GM12878 (cell line): ENCODE measurements at regions not wholly inside any gene's neighbourhood (a gene's known extent, or its start where the extent isn't known, plus 50 kb on each side); places are given as distances from the start of the nearest gene placed in this dataset.

Experiments used
- ATAC-seq: fragments of 200-7000 bp; cut with Tn5 transposase; 3 replicates; pipeline ENCODE4 v1.9.1; 2020; ENCODE audit warnings: mild to moderate bottlenecking, moderate library complexity
- BruUV-seq: library from RNA; stranded (reverse); fragments of 400-500 nt; replicated peaks from 2 replicates; lab custom pipeline; 2021; lab: Mats Ljungman, UMichigan
- CTCF ChIA-PET: fragments of 300-600 bp; sonication (Branson Sonifier 250); formaldehyde crosslinking; extraction: SDS; loops from one replicate; lab custom pipeline; 2021; ENCODE audit warnings: inconsistent platforms; lab: Yijun Ruan, JAX
- POLR2A ChIA-PET: fragments of 350-600 bp; formaldehyde crosslinking; extraction: SDS; loops from one replicate; lab custom pipeline; 2021; ENCODE audit warnings: inconsistent platforms; lab: Charles Lee
- RAD21 ChIA-PET: fragments of 300-600 bp; sonication (Branson Sonifier 250); formaldehyde crosslinking; loops from one replicate; lab custom pipeline; 2023; ENCODE audit warnings: antibody characterized with exemption; ENCODE audit not compliant: unreplicated experiment; lab: Charles Lee
- SMC1A ChIA-PET: fragments of 300-600 bp; sonication (Branson Sonifier 250); formaldehyde crosslinking; loops from one replicate; lab custom pipeline; 2023; ENCODE audit not compliant: unreplicated experiment, uncharacterized antibody; lab: Charles Lee
- DNase-seq: peaks from one replicate; pipeline ENCODE4 v3.0.0-alpha.2; 2011; ENCODE audit warnings: low read depth, low spot score
- FAIRE-seq: peaks from 3 replicates; lab custom pipeline; 2011; peaks lifted over from hg19 to GRCh38; lab: Jason Lieb, UNC
- H2AFZ ChIP-seq: 2 replicates; pipeline ENCODE4 v1.6.0; 2011; ENCODE audit warnings: low read depth, low read length, control low read depth; ENCODE audit not compliant: control insufficient read depth
- H3K27ac ChIP-seq: 2 replicates; pipeline ENCODE4 v1.5.1; 2011; ENCODE audit warnings: control low read depth; ENCODE audit not compliant: control insufficient read depth, insufficient read depth
- H3K27me3 ChIP-seq, 2 experiments: replicated peaks in 1 of 2; 2 replicates each; pipeline versions ENCODE4 v1.6.0 to v1.6.1; 2011; ENCODE audit warnings: low read length in 1 of 2; ENCODE audit not compliant: control insufficient read depth in 2 of 2, insufficient read depth in 2 of 2
- H3K36me3 ChIP-seq, 2 experiments: 2 replicates each; pipeline ENCODE4 v1.5.1; 2011; ENCODE audit warnings: low read length in 1 of 2; ENCODE audit not compliant: control insufficient read depth in 2 of 2, insufficient read depth in 2 of 2
- H3K4me1 ChIP-seq: 2 replicates; pipeline ENCODE4 v1.6.1; 2011; ENCODE audit warnings: mild to moderate bottlenecking, low read length, moderate library complexity, mixed read lengths; ENCODE audit not compliant: control insufficient read depth, insufficient read depth
- H3K4me2 ChIP-seq: 2 replicates; pipeline ENCODE4 v1.6.0; 2011; ENCODE audit warnings: control low read depth; ENCODE audit not compliant: control insufficient read depth, insufficient read depth
- H3K4me3 ChIP-seq: fragments of 200-600 bp; sonication (generic); 2 replicates; pipeline ENCODE4 v1.5.1; 2016
- H3K79me2 ChIP-seq: 2 replicates; pipeline ENCODE4 v1.6.0; 2011; ENCODE audit warnings: low read length; ENCODE audit not compliant: control insufficient read depth, insufficient read depth
- H3K9ac ChIP-seq: 2 replicates; pipeline ENCODE4 v1.8.0; 2011; ENCODE audit warnings: low read length, control low read depth, mixed read lengths; ENCODE audit not compliant: control insufficient read depth, insufficient read depth
- H3K9me3 ChIP-seq: replicated peaks from 3 replicates; pipeline ENCODE4 v1.5.1; 2011; ENCODE audit warnings: mild to moderate bottlenecking, low read length; ENCODE audit not compliant: control insufficient read depth, insufficient read depth
- H4K20me1 ChIP-seq: 2 replicates; pipeline ENCODE4 v1.6.0; 2011; ENCODE audit not compliant: control insufficient read depth, insufficient read depth
- BRCA1 ChIP-seq: IDR thresholded peaks from 2 replicates; pipeline ENCODE4 v1.6.1; 2011; ENCODE audit warnings: low read depth, low read length, improper control_type of control experiment
- DPF2 ChIP-seq: fragments of 450-650 bp; IDR thresholded peaks from 2 replicates; pipeline ENCODE4 v1.6.1; 2017; ENCODE audit warnings: mild to moderate bottlenecking
- EGR1 ChIP-seq, 2 experiments: IDR thresholded peaks; 1 replicate in 1 of 2; 2 replicates in 1 of 2; pipeline ENCODE4 v1.6.1; 2011 to 2012; ENCODE audit warnings: low read depth in 2 of 2, low read length in 2 of 2, borderline replicate concordance in 1 of 2, mild to moderate bottlenecking in 1 of 2, moderate library complexity in 1 of 2
- FOXM1 ChIP-seq: IDR thresholded peaks from 2 replicates; pipeline ENCODE4 v1.6.1; 2012; ENCODE audit warnings: low read depth, mild to moderate bottlenecking, inconsistent platforms, low read length, moderate library complexity
- JUND ChIP-seq: IDR thresholded peaks from 2 replicates; pipeline ENCODE4 v1.6.1; 2012; ENCODE audit warnings: low read depth, mild to moderate bottlenecking, low read length, improper control_type of control experiment, moderate library complexity
- MEF2A ChIP-seq: IDR thresholded peaks from 2 replicates; pipeline ENCODE4 v1.6.1; 2011; ENCODE audit warnings: low read depth, mild to moderate bottlenecking, low read length, moderate library complexity; ENCODE audit not compliant: insufficient read depth
- MEF2B ChIP-seq: fragments of 450-650 bp; IDR thresholded peaks from 2 replicates; pipeline ENCODE4 v1.6.1; 2018; ENCODE audit warnings: mild to moderate bottlenecking, moderate library complexity; ENCODE audit not compliant: partially characterized antibody, poor library complexity, severe bottlenecking
- MLLT1 ChIP-seq: fragments of 450-650 bp; IDR thresholded peaks from 2 replicates; pipeline ENCODE4 v1.6.1; 2016; ENCODE audit warnings: mild to moderate bottlenecking
- MYB ChIP-seq: fragments of 150-350 bp; IDR thresholded peaks from 2 replicates; pipeline ENCODE4 v1.6.1; 2014; ENCODE audit warnings: mild to moderate bottlenecking, low read depth, low read length, borderline replicate concordance
- NR2F1 ChIP-seq: fragments of 450-650 bp; conservative IDR thresholded peaks from 2 replicates; pipeline ENCODE4 v1.6.1; 2017; ENCODE audit warnings: mild to moderate bottlenecking
- PML ChIP-seq: IDR thresholded peaks from 2 replicates; pipeline ENCODE4 v1.6.1; 2012; ENCODE audit warnings: low read length, inconsistent platforms
- POU2F2 ChIP-seq: IDR thresholded peaks from 3 replicates; pipeline ENCODE4 v1.6.1; 2011; ENCODE audit warnings: low read depth, mild to moderate bottlenecking, low read length, borderline replicate concordance
- PRDM15 ChIP-seq: fragments of 450-650 bp; formaldehyde crosslinking; IDR thresholded peaks from 2 replicates; pipeline ENCODE4 v1.4.0; 2020; ENCODE audit warnings: mild to moderate bottlenecking, moderate library complexity
- ZNF274 ChIP-seq: IDR thresholded peaks from one replicate; pipeline ENCODE4 v1.8.0; 2011; ENCODE audit not compliant: insufficient read length, insufficient read depth
- ZNF622 ChIP-seq: fragments of 450-650 bp; IDR thresholded peaks from 2 replicates; pipeline ENCODE4 v1.6.1; 2017; ENCODE audit warnings: mild to moderate bottlenecking, inconsistent platforms
- WGBS: methylation state at CpG from one replicate; pipeline ENCODE4 v1.1.6; 2016; ENCODE audit warnings: low lambda C conversion rate; ENCODE audit not compliant: insufficient replicate concordance, insufficient coverage; ENCODE audit errors: missing lambda C conversion rate; 5-methylcytosine and 5-hydroxymethylcytosine counted together
- in situ Hi-C: fragments of 300-500 bp; cut with MboI; formaldehyde crosslinking; loops from 9 replicates; pipeline ENCODE4 v1.14.3; 2018; ENCODE audit warnings: mixed read lengths
- intact Hi-C: fragments of 100-400 bp; cut with micrococcal nuclease; formaldehyde crosslinking; loops from one replicate; pipeline ENCODE4 v1.14.2; 2022; ENCODE audit not compliant: unreplicated experiment
- TF ChIP-seq, protein P1 (sequence below): fragments of 450-650 bp; formaldehyde crosslinking; IDR thresholded peaks from 2 replicates; pipeline ENCODE4 v1.5.0; 2022; ENCODE audit warnings: mild to moderate bottlenecking, missing genetic modification characterization
- TF ChIP-seq, protein P2 (sequence below): fragments of 450-650 bp; IDR thresholded peaks from 2 replicates; pipeline ENCODE4 v1.6.1; 2014; ENCODE audit warnings: mild to moderate bottlenecking

- no peak for ATAC-seq
- H3K9ac ChIP-seq: no peak overlapping the region
- FAIRE-seq: no peak
- ChIA-PET SMC1A (no interaction called here), CTCF (no interaction called here), POLR2A (no interaction called here), RAD21 (no interaction called here)
- WGBS: 26% methylated on average over 9 of the region's 9 CpGs
- H3K27ac ChIP-seq: no peak overlapping the region
- no peak overlapping the region for H2AFZ ChIP-seq
- no peaks in the 10 kb centered on the region for H3K79me2 ChIP-seq
- no peak for DNase-seq
- no peaks in the 10 kb centered on the region for H3K4me1 ChIP-seq
- H3K36me3 ChIP-seq: no peaks in the 10 kb centered on the region
- H3K27me3 ChIP-seq: peaks cover 0 to 1% of the 10 kb centered on the region in 2 experiments; a peak in 1 of 4 replicates
- TF ChIP-seq, protein P1, sequence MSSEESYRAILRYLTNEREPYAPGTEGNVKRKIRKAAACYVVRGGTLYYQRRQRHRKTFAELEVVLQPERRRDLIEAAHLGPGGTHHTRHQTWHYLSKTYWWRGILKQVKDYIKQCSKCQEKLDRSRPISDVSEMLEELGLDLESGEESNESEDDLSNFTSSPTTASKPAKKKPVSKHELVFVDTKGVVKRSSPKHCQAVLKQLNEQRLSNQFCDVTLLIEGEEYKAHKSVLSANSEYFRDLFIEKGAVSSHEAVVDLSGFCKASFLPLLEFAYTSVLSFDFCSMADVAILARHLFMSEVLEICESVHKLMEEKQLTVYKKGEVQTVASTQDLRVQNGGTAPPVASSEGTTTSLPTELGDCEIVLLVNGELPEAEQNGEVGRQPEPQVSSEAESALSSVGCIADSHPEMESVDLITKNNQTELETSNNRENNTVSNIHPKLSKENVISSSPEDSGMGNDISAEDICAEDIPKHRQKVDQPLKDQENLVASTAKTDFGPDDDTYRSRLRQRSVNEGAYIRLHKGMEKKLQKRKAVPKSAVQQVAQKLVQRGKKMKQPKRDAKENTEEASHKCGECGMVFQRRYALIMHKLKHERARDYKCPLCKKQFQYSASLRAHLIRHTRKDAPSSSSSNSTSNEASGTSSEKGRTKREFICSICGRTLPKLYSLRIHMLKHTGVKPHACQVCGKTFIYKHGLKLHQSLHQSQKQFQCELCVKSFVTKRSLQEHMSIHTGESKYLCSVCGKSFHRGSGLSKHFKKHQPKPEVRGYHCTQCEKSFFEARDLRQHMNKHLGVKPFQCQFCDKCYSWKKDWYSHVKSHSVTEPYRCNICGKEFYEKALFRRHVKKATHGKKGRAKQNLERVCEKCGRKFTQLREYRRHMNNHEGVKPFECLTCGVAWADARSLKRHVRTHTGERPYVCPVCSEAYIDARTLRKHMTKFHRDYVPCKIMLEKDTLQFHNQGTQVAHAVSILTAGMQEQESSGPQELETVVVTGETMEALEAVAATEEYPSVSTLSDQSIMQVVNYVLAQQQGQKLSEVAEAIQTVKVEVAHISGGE: no peak
- TF ChIP-seq MEF2B: no peak
- no peak for TF ChIP-seq MEF2A
- no peak for TF ChIP-seq MYB
- TF ChIP-seq DPF2: no peak
- TF ChIP-seq PRDM15 (CRISPR knock-in tag): no peak
- no peak for TF ChIP-seq PML
- no peak for TF ChIP-seq EGR1 (IDR thresholded peaks at IDR 0.05; ENCODE audit: borderline replicate concordance in 1 of 2, low read depth in 2 of 2, low read length in 2 of 2)
- TF ChIP-seq, protein P2, sequence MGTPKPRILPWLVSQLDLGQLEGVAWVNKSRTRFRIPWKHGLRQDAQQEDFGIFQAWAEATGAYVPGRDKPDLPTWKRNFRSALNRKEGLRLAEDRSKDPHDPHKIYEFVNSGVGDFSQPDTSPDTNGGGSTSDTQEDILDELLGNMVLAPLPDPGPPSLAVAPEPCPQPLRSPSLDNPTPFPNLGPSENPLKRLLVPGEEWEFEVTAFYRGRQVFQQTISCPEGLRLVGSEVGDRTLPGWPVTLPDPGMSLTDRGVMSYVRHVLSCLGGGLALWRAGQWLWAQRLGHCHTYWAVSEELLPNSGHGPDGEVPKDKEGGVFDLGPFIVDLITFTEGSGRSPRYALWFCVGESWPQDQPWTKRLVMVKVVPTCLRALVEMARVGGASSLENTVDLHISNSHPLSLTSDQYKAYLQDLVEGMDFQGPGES: no peak
- no peak for TF ChIP-seq JUND
- TF ChIP-seq BRCA1: no peak
- TF ChIP-seq ZNF622: no peak
- no peak for TF ChIP-seq NR2F1
- TF ChIP-seq ZNF274: no peak
- TF ChIP-seq POU2F2: no peak
- TF ChIP-seq MLLT1: no peak
- no peak for TF ChIP-seq FOXM1
- in situ Hi-C loops (no loop called here), intact Hi-C loops (no loop called here)
- BruUV-seq: no TSS peak
- H3K9me3 ChIP-seq: no peaks in the 10 kb centered on the region
- H3K4me3 ChIP-seq: no peak overlapping the region
- H4K20me1 ChIP-seq: no peaks in the 10 kb centered on the region
- H3K4me2 ChIP-seq: no peak overlapping the region
Measured at GRCh38 chr10:3339531-3339950, 167.0 kb upstream of the PITRM1 start.
